ENCODE measurements at regions not wholly inside any gene's neighbourhood (a gene's known extent, or its start where the extent isn't known, plus 50 kb on each side); places are given as distances from the start of the nearest gene placed in this dataset.

DNA sequence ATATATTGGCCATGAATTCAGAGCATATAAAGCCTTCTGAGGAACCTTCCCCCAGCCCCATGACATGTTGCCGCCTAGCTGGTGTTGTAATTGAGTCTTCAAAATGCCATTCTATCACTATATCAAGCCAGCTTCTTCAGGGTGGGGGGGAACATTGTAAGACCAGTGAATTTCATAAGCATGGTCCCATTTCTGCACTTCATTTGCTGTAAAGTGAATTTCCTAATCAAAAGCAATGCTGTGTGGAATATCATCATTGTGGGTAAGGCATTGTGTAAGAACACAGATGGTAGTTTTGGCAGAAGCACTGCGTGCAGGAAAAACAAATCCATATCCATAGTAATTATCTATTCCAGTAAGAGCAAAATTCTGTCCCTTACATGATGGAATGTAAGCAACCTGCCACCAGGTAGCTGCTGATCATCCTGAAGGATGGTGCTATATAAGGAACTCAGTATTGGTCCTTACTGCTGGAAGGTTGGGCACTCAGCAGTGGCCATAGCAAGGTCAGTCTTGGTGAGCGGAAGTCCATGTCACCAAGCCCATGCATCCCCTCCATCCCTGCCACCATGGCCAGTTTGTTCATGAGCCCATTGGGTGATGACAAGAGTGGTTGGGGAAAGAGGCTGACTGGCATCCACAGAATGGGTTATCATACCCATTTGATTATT lies 159.4 kb downstream of the COPS8 start:
- DNase-seq (ENCODE audit: low spot score), result no peak

DNA sequence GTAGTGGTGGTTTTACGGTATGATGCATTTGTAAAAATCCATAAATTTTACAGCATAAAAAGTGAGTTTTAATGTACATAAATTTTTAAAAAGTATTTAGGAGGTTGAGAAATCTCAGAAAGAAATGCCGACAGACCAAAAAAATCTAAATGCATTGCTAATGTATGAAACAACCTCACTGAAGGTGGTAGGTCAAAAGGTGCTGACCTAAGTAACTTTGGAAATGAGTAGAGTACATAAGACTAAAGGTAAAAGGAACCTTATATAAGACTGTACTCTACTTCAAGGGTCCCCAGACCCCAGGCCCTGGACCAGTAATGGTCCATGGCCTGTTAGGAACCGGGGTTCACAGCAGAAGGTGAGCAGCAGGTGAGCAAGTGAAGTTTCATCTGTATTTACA lies 163.4 kb downstream of the COL6A3 start:
- no peak for DNase-seq (ENCODE audit: low spot score)

DNA sequence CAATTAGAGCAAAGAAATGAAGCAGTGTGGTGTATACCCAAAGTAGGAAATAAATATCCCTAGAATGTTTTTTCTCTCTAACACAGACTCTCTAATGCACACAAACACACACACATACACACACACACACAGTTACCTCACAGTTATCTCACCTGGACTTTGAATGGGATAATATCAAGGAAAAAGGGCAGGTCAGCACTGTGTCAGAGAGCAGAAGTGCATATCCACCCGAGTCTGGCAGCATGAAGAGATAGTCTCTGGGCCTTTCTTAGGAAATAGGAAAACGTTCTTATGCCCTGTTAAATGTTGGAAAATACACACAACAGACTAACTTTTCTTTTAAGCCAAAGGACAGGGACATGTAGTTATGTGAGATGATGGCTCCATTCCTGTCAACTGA lies 162.0 kb downstream of the COL6A3 start:
- no peak for DNase-seq (ENCODE audit: low spot score)

DNA sequence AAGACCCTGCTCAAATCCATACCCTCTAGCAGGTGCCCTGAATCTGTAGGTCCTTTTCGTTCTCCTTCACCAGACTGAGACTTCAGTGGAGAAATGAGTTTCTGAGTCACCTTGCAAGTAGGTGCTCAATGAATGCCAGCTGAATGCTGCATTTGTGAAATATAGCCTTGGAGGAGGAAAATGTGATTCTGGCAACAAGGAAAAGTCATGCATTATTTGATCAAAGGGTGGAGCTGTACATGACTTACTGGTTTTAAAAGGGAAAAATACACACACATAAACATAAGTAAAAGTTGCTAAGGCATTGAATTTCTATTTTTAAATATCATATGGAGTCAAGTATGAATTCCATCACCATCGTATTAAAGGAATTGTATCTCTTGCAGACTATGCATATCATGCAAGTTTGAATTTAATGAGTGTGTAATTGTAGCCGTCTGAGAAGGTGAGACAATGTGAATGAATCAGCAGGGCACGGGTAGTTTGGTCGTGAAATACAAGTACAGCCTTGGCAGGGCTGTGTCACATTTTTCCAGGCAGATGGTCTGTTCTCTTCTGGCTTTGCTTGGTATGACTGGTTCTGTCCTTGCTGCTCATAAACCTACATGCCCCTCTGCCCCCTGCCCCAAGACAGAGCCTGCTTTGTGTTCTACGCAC lies 160.8 kb downstream of the COL6A3 start:
- no peak for DNase-seq (ENCODE audit: low spot score)

DNA sequence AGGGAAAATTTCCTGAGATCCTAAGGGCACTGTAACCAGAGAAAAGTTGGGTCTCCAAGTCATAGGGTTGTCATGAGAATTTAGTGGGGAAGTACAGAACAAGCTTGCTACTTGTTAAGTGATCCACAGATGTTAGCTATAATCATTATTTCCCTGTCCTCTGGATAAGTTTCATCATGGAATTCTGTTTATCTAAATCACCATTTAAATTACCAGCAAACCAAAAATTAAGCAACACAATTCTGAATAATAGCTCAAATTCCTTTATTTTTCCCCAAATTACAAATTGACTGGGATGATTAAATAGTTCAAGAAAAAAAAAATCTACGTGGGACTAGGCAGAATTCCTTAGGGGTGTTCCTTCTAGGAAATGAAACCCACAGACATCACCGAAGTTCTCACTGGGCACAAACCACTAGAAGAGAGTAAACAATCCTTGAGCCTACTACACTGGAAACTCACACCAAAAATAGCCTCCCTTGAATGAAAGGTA lies 159.5 kb downstream of the COL6A3 start:
- no peak for DNase-seq (ENCODE audit: low spot score)

DNA sequence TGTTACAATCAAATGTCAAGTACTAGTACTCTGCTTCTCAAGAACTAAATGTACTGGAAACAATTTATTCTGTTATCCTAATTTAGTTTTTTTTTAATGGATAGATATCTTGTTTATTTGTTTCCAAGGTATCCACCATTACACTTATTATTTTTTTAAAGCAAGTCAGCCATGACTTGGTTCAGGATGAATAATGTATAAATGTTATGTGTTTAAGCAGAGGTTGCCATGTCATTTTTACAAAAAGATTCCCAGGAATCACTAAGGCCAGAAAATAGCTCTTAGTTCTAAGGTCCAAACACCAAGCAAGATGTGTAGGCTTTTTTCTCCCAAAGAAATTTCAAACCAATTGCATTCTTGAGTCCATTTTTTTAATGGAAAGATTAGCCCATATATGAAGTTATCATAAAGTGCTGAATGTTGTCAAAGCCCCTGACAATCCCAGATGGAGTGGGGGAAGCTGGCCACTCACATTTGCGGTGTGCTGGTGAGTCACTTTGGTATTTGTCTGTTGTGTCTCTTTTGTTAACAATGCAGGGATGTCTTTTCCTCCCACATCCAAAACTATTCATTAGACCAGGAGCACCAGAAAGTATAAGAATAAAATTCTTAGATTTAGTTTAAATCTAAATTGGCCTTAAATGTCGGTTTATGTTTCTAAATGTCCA lies 158.9 kb downstream of the COL6A3 start:
- DNase-seq (ENCODE audit: low spot score), result no peak

DNA sequence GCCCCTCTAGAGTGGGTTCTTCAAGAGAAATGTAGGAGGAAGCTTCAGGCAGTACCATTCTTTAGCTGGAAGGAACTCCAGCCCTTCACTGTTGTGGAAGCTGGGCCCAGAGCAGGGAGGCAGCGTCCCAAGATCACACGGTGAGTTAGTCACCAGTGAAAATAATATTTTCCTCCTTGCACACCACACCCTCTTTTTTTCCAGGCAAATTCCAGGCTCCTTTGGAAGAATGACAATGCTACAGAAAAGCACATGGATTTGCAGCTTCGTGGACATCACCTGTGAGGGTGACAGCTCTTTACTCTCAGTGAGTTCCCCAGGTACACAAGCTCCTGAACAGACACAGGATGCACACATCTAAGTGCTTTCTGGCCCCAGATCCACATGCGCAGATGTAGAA lies 157.1 kb downstream of the COL6A3 start:
- DNase-seq (ENCODE audit: low spot score), result no peak

DNA sequence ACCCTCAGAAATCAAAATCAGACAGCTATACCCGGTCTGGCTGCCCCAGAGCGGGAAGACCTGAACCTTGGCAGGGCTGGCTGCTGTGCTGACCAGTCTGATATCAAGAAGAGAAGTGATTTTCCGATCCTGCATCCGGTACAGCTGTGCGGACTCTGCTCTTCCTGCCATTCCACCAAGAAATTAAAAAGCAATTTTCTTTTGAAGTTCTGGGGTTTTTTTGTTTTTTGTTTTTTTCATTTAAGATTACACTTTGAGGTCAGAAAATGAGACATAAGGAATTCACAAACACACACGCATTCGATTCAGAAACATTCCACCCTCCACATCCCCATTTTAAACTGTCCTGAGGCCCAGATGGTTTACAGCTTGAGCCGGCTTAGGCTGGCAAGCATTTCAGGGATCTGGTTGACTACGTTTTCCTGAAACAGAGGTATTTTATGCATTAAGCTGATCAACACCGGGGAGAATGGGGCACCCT lies 156.5 kb downstream of the COL6A3 start:
- no peak for DNase-seq (ENCODE audit: low spot score)

DNA sequence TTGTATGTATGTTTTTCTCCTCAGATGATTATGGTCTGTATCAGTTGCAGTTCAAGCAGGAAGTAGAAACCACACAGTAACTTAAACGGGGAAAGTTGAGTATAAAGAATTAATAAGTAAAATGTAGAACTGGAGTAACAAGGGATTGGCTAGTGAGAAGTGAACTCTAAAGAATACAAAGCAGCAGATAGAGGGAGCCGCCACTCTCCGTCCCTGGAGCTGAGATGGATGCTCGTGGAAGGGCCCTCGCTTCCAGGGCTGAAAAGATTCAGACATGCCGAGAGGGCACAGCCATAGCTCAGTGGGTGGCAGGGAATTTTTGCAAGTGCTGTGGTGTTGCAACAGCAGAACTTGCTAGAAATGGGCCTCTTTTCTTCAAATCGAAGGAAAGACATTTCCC lies 155.8 kb downstream of the COL6A3 start:
- DNase-seq (ENCODE audit: low spot score), result no peak

DNA sequence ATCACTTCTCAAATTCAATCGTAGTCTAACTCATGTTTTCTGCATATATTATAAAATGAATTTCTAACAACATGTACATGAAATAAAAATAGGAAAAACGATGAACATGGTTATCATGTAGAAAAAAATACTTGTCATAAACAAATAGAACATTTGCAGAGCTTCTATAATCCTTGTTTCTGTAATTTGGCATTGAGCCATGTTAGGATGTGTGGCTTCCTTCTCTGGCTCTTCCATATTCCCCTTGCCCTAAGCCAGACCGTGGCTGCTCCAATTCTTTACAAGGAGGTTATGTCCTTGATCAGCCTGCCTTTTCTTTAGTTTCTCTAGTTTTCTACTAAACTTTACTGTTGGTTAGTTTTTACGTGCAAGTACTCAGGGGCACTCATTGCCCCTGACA lies 155.3 kb downstream of the COL6A3 start:
- DNase-seq (ENCODE audit: low spot score), result no peak

DNA sequence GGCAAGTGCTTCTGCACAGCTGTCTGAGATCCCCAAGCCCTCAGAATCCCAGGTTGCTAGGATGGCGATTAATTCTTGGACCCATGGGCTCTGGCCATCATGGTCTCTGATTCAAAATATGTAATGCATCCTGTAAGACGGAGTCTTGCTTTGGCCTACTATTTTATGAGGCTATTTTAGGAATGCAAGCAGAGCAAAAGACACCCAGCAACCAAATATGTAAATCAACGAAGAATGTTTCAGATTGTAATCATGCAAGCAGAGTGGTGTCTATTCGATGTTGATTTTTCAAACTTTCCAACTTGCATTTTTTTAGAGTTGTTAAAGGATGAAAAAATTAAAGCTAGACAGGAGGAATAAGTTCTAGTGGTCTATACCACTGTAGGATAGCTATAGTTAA lies 154.8 kb downstream of the COL6A3 start:
- no peak for DNase-seq (ENCODE audit: low spot score)

DNA sequence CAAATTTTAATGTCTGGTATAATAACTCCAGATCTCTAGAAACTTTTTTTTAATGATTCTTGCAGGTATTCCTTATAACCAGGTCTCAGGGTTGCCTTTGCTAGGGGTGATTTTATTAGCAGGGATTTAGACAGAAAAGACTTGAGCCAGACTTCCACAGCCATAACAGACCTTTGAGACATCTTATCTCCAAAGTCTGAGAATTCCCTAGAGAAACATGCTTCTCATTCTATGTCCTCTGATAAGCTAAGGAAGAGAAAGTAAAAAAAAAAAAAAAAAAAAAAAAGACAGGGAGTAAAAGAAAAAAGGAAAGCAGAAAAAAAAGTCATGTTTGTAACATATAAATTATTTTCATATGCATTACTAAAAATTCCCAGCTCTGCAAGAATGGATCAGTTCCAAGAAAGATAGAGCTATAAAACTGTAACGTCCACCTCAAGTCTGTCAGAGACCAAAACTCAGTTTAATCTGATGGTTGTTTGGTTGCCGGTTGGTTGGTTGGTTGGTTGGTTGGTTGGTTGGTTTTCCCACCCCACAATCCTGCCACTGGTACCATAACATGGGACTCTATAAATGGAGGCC lies 153.8 kb downstream of the COL6A3 start:
- no peak for DNase-seq (ENCODE audit: low spot score)

DNA sequence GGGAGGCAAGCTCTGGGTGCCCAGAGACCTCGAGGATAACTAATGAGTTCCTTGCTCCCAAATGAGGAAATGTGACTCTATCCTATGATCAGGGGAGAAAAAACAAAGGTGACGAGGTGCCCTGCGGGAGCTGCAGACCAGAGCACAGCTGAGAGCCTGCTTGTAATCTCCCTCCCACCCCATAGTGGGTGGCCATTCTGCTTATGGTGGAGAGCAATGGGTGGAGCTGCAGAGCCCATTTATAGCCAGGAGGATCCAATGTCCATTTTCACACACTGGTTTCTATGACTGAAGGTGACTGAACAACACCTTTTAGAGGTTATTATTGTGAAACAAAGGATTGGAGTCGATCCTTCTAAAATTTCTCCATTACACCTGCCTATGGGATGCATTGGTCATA lies 153.3 kb downstream of the COL6A3 start:
- DNase-seq (ENCODE audit: low spot score), result no peak

DNA sequence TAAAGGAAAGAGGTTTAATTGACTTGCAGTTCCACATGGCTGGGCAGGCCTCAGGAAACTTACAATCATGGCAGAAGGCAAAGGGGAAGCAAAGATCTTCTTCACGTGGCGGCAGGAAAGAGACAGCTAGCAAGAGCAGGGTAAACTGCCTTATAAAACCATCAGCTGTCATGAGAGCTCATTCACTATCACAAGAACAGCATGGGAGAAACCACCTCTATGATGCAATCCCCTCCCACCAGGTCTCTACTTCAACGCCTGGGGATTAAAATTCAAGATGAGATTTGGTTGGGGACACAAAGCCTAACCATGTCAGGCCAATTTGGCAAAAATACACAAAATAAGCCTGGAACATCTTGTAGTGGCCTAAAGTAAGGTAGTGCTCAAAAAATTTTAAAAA lies 152.6 kb downstream of the COL6A3 start:
- DNase-seq (ENCODE audit: low spot score), result no peak

DNA sequence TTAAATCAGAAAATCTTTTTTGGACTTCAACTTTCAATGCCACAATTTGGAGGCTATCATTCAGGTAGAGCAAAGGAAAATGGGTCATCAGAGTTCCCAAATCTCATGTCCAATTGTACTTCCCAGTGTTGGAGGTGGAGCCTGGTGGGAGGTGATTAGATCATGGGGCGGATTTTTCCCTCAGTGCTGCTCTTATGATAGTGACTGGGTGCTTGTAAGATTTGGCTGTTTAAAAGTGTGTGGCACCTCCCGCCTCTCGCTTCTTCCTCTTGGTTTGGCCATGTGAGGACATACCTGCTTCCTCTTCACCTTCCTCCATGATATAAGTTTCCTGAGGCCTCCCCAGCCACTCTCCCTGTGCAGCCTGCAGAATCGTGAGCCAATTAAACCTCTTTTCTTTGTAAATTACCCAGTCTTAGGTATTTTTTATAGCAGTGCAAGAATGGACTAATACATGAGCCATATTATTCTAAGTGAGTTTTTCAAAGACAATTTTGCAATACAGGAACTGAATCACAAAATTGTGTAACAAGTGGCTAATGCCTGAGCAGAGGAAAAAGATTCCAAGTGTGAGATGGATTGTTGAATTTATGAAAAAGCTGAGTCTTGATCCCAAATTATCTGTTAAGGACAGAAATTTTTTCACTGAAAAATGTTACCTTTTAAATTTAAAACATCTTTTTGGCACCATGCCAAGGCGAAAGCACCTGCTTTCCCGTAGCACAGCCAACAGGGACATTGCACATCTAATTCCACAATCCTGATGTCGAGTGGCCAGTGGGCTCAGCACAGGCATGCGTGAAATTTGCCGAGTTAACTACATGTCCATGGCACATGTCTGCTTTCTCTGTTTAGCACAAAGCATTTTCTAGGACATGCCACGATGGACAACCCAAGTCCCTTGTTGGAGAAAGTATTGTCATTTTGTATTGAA lies 150.9 kb downstream of the COL6A3 start:
- DNase-seq (ENCODE audit: low spot score), result peak; percentile 4

DNA sequence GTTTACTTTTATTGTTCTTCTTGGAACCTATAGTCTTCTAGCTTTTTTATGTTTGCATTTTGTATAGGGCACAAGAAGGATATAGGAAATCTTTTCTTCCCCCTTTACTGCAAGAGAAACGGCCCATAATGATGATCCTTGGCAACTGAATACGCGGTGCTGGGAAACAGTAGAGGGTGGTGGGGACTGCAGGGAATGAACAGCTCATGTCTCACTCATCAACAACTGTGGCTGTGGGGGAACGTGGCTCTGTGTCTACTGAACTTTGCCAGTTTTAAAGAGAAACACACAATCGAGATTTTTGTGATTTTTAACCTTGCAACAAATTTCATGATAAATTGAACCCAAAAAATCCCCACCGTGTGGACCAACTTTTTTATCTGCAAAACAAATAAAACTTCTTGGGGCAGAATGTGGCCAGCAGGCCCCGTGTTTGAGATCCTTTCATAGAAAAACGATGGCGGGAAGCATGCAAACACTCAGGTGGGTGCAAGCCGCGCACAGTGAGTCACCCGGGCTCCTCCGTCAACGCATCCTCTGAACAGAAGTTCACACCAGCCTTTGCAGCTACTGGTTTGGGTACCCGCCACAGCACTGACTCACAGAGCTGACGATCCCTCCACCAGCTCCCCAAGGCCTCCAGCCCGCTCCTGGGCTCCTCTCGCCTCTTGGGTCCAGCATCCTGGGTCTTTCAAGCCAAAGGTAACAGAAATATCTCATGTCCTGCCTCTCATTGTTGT lies 149.3 kb downstream of the COL6A3 start:
- no peak for DNase-seq (ENCODE audit: low spot score)

DNA sequence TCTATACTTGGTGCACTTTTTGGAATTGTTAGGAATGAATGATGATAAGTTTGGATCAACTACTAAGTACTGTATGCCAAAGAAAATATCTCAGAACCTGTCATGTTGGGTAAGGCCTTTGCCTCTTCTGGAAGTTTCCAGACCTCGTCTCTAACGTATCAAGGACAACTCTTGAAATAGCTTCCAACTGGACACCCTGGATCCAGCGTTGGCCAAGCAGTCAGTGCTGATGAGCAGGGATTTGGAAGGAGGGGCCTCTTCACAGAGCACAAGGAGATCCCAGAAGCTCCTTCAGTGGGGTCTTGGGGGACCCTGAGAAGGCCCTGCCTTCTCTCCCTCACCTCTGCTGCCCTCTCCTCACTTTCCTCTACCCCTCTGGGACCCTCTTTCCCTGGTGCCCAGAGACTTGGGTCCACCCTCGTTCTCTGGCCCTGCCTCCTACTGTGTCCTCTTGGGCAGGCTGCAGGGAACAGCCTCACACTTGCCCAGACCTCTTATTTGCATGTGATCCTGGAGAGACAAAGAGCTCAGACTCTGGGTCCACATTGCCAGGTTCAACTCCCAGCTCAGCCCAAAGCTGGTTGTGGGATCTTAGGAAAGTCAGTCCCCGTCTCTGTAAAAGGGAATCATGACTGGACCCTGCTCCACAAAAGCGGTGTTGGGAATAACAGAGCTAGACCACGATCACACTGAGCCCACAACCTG lies 145.8 kb downstream of the COL6A3 start:
- no peak for DNase-seq (ENCODE audit: low spot score)

DNA sequence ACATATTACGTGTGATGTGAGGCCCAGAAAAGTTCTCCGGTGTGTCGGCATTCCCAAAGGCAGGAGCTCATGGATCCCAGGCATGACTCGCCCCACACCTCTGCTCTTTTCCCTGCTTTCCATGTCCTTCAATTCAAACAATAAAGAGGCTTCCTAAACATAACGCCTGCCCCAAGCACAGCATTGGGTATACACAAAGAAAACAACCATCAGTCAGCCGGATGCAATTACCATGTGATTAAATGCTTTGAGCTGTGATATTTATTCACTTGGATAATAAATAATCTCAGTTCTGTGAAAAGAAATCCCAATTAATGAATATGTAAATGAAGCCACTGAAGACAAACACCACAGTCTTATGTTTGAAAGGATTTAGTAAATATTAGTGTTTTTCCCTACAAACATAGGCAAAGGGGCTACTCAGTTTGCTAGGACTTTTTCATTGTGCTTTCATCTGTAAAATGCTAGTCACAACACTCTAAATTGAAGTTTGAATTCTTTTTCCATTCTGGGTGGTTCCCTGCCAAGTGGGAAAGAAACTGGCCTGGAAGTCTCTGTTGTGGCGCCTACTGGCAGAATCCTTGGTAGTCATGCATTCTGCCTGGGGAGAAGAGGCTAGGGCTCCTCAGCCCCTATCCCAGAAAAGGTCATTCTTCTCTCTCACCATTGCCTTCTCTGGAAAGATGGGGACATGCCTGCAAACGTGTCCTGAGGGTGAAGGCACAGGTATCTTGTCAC lies 144.7 kb downstream of the COL6A3 start:
- DNase-seq (ENCODE audit: low spot score), result no peak

DNA sequence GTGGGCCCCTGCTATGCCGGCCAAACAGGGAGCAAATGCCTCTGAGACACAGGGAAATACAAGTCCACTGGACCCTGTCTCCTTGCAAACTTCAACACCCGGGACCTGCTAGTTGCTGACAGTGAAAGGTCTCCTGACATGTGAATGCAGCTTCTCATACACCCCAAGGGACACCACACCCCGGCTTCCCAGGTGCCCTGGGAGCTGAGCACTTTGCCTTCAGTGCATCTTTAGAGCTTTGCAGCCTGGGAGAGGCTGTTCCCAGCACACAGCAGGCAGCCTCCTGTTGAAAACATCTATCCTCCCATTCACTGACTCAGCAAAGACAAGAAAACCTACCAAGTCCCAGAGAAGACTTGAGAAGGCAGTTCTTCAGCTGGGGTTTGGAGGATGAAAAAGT lies 143.4 kb downstream of the COL6A3 start:
- DNase-seq (ENCODE audit: low spot score), result no peak
